Panc1 (cell line): ENCODE measurements at regions not wholly inside any gene's neighbourhood (a gene's known extent, or its start where the extent isn't known, plus 50 kb on each side); places are given as distances from the start of the nearest gene placed in this dataset.

Experiments used
- ATAC-seq: fragments of 200-7000 bp; cut with Tn5 transposase; 2 replicates; pipeline ENCODE4 v1.9.1; 2020; ENCODE audit warnings: mild to moderate bottlenecking, moderate library complexity
- BruUV-seq: library from RNA; stranded (reverse); fragments of 400-500 nt; replicated peaks from 2 replicates; lab custom pipeline; 2021; lab: Mats Ljungman, UMichigan
- CTCF ChIA-PET: fragments of 300-600 bp; sonication (Branson Sonifier 250); formaldehyde crosslinking; loops from one replicate; lab custom pipeline; 2022; ENCODE audit warnings: antibody characterized with exemption; lab: Charles Lee
- POLR2A ChIA-PET: fragments of 300-600 bp; sonication (Branson Sonifier 250); formaldehyde crosslinking; loops from one replicate; lab custom pipeline; 2022; ENCODE audit warnings: antibody characterized with exemption; lab: Charles Lee
- DNase-seq: peaks from one replicate; pipeline ENCODE4 v3.0.0-alpha.2; 2010; ENCODE audit warnings: low read depth, low spot score
- H3K27ac ChIP-seq: 2 replicates; pipeline ENCODE4 v1.5.1; 2011; ENCODE audit warnings: mild to moderate bottlenecking, low read length, inconsistent platforms
- H3K27me3 ChIP-seq: fragments of 200-500 bp; sonication (Bioruptor generic); 2 replicates; pipeline ENCODE4 v1.6.0; 2014; ENCODE audit warnings: low read length, inconsistent platforms; ENCODE audit not compliant: control insufficient read depth, insufficient read depth
- H3K36me3 ChIP-seq: fragments of 200-500 bp; sonication (Bioruptor generic); 2 replicates; pipeline ENCODE4 v1.5.1; 2014; ENCODE audit warnings: inconsistent platforms, mild to moderate bottlenecking, low read length, moderate library complexity; ENCODE audit not compliant: control insufficient read depth, insufficient read depth
- H3K4me1 ChIP-seq: 2 replicates; pipeline ENCODE4 v1.5.1; 2011; ENCODE audit warnings: inconsistent platforms, mild to moderate bottlenecking, low read length, moderate library complexity; ENCODE audit not compliant: control insufficient read depth, insufficient read depth
- H3K4me3 ChIP-seq, 2 experiments: 2 replicates each; pipeline ENCODE4 v1.5.1; 2011 to 2012; ENCODE audit warnings: low read depth in 2 of 2, low read length in 2 of 2, mild to moderate bottlenecking in 2 of 2, inconsistent platforms in 1 of 2, moderate library complexity in 1 of 2
- H3K9me3 ChIP-seq: fragments of 200-500 bp; sonication (Bioruptor generic); 2 replicates; pipeline ENCODE4 v1.5.1; 2014; ENCODE audit warnings: low read depth, mild to moderate bottlenecking, inconsistent platforms, low read length, moderate library complexity; ENCODE audit not compliant: control insufficient read depth, insufficient read depth
- POLR2AphosphoS5 ChIP-seq: IDR thresholded peaks from 2 replicates; pipeline ENCODE4 v1.6.1; 2012; ENCODE audit warnings: mild to moderate bottlenecking, low read depth, low read length, moderate library complexity
- SIN3A ChIP-seq: IDR thresholded peaks from 2 replicates; pipeline ENCODE4 v1.6.1; 2012; ENCODE audit warnings: low read depth, mild to moderate bottlenecking, low read length, moderate library complexity, borderline replicate concordance; ENCODE audit not compliant: insufficient read depth
- TCF7L2 ChIP-seq: IDR thresholded peaks from 2 replicates; pipeline ENCODE4 v1.6.1; 2011; ENCODE audit warnings: mild to moderate bottlenecking, low read depth, low read length, inconsistent platforms
- in situ Hi-C: cut with HindIII; loops from 2 replicates; pipeline ENCODE4 v1.10.0; 2016; ENCODE audit warnings: low sequenced_read_pairs, low pct_unique_long_range_greater_than_20kb
- intact Hi-C: fragments of 100-400 bp; cut with micrococcal nuclease; formaldehyde crosslinking; loops from one replicate; pipeline ENCODE4 v1.10.0; 2022; ENCODE audit not compliant: unreplicated experiment
- TF ChIP-seq, protein P1 (sequence below), 2 experiments: IDR thresholded peaks; 2 replicates each; pipeline ENCODE4 v1.6.1; 2011 to 2012; ENCODE audit warnings: low read depth in 2 of 2, control low read depth in 1 of 2, low read length in 1 of 2, mild to moderate bottlenecking in 1 of 2, moderate library complexity in 1 of 2; ENCODE audit not compliant: insufficient read depth in 1 of 2
- TF ChIP-seq, protein P2 (sequence below): fragments of 450-650 bp; IDR thresholded peaks from 2 replicates; pipeline ENCODE4 v1.5.1; 2017; ENCODE audit warnings: mild to moderate bottlenecking

DNA sequence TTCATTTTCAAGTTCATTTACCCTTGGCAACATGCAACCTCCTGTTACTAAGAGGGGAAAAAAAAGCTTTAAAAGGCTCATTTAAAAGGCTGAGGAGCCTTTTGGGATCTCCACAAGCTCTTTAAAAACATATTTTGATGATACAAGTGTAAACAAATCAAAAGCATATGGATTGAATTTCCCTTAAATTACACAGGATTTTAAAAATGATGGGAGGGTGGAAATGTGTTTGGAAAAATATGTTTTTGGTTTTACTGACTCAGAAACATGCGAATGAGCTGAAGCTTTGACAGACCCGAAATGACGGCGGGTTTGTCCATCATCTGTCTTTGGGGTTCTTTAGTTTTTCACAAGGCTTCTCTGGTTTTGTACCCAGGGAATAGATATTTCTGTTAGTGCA is 180.6 kb upstream of the CCDC68 start:
- BruUV-seq = no TSS peak
- H3K27me3 ChIP-seq = no peaks in the 10 kb centered on the region; the same call in 1 of the 2 replicates
- TF ChIP-seq, protein P1, sequence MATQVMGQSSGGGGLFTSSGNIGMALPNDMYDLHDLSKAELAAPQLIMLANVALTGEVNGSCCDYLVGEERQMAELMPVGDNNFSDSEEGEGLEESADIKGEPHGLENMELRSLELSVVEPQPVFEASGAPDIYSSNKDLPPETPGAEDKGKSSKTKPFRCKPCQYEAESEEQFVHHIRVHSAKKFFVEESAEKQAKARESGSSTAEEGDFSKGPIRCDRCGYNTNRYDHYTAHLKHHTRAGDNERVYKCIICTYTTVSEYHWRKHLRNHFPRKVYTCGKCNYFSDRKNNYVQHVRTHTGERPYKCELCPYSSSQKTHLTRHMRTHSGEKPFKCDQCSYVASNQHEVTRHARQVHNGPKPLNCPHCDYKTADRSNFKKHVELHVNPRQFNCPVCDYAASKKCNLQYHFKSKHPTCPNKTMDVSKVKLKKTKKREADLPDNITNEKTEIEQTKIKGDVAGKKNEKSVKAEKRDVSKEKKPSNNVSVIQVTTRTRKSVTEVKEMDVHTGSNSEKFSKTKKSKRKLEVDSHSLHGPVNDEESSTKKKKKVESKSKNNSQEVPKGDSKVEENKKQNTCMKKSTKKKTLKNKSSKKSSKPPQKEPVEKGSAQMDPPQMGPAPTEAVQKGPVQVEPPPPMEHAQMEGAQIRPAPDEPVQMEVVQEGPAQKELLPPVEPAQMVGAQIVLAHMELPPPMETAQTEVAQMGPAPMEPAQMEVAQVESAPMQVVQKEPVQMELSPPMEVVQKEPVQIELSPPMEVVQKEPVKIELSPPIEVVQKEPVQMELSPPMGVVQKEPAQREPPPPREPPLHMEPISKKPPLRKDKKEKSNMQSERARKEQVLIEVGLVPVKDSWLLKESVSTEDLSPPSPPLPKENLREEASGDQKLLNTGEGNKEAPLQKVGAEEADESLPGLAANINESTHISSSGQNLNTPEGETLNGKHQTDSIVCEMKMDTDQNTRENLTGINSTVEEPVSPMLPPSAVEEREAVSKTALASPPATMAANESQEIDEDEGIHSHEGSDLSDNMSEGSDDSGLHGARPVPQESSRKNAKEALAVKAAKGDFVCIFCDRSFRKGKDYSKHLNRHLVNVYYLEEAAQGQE (IDR thresholded peaks at IDR 0.05; ENCODE audit: insufficient read depth in 1 of 2, low read depth in 2 of 2, low read length in 1 of 2) = no peak
- TF ChIP-seq TCF7L2 (no peak), SIN3A (no peak), POLR2AphosphoS5 (no peak)
- TF ChIP-seq, protein P2, sequence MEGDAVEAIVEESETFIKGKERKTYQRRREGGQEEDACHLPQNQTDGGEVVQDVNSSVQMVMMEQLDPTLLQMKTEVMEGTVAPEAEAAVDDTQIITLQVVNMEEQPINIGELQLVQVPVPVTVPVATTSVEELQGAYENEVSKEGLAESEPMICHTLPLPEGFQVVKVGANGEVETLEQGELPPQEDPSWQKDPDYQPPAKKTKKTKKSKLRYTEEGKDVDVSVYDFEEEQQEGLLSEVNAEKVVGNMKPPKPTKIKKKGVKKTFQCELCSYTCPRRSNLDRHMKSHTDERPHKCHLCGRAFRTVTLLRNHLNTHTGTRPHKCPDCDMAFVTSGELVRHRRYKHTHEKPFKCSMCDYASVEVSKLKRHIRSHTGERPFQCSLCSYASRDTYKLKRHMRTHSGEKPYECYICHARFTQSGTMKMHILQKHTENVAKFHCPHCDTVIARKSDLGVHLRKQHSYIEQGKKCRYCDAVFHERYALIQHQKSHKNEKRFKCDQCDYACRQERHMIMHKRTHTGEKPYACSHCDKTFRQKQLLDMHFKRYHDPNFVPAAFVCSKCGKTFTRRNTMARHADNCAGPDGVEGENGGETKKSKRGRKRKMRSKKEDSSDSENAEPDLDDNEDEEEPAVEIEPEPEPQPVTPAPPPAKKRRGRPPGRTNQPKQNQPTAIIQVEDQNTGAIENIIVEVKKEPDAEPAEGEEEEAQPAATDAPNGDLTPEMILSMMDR = no peak
- ATAC-seq = no peak
- ChIA-PET CTCF (no interaction called here), POLR2A (no interaction called here)
- in situ Hi-C loops = no loop called here
- no peak overlapping the region for H3K4me3 ChIP-seq
- no peak for DNase-seq
- intact Hi-C loops = no loop called here
- no peaks in the 10 kb centered on the region for H3K36me3 ChIP-seq
- H3K4me1 ChIP-seq = no peaks in the 10 kb centered on the region
- no peak overlapping the region for H3K27ac ChIP-seq
- H3K9me3 ChIP-seq = no peaks in the 10 kb centered on the region

DNA sequence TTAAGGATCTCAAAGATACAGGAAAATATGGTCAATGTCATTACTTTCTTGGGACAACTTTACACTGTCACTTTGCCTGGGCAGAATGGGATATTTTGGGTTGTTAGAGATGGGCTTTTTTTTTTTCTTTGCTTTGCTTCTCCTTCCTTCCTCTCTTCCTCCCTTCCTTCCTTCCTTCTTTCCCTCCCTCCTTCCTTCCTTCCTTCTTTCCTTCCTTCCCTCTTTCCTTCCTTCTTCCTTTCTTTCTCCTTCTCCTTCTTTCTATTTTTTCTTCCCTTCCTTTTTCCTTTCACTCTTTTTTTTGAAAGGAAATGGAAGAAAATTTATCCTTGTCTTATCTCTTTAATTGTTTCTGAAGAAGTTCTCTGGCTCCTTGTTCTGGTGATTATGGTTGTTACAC is 180.0 kb upstream of the CCDC68 start:
- ChIA-PET POLR2A (no interaction called here), CTCF (no interaction called here)
- intact Hi-C loops (no loop called here), in situ Hi-C loops (no loop called here)
- BruUV-seq = no TSS peak
- Histone ChIP-seq H3K4me1 (no peaks in the 10 kb centered on the region), H3K4me3 (no peak overlapping the region), H3K27ac (no peak overlapping the region), H3K9me3 (no peaks in the 10 kb centered on the region), H3K36me3 (no peaks in the 10 kb centered on the region), H3K27me3 (no peaks in the 10 kb centered on the region; the same call in 1 of the 2 replicates)
- TF ChIP-seq, protein P2 = no peak
- TF ChIP-seq POLR2AphosphoS5 (no peak), SIN3A (no peak), TCF7L2 (no peak)
- TF ChIP-seq, protein P1 (IDR thresholded peaks at IDR 0.05; ENCODE audit: insufficient read depth in 1 of 2, low read depth in 2 of 2, low read length in 1 of 2) = no peak
- DNase-seq (no peak), ATAC-seq (no peak)
